Transverse colon (tissue), 4 donors: ENCODE measurements at regions not wholly inside any gene's neighbourhood (a gene's known extent, or its start where the extent isn't known, plus 50 kb on each side); places are given as distances from the start of the nearest gene placed in this dataset.

Experiments used
- DNase-seq: peaks from one replicate; pipeline ENCODE4 v3.0.0-alpha.2; 2019
- H3K27ac ChIP-seq, 4 donors: fragments of 200-600 bp; sonication (generic); 2 replicates each; pipeline ENCODE4 v1.5.1; 2016 to 2018; ENCODE audit warnings: inconsistent platforms in 4 of 4
- H3K27me3 ChIP-seq: fragments of 200-600 bp; sonication (generic); 2 replicates; pipeline ENCODE4 v1.5.1; 2017; ENCODE audit warnings: inconsistent platforms
- H3K36me3 ChIP-seq, 4 donors: fragments of 200-600 bp; sonication (generic); 2 replicates each; pipeline ENCODE4 v1.5.1; 2017 to 2019; ENCODE audit warnings: inconsistent platforms in 4 of 4
- H3K4me1 ChIP-seq, 4 donors: fragments of 200-600 bp; sonication (generic); 2 replicates each; pipeline ENCODE4 v1.5.1; 2017 to 2020; ENCODE audit warnings: inconsistent platforms in 4 of 4
- H3K4me3 ChIP-seq, 4 donors: fragments of 200-600 bp; sonication (generic); 1 replicate in 1 of 4; 2 replicates in 3 of 4; pipeline versions ENCODE4 v1.5.1 to v1.6.1; 2017 to 2019; ENCODE audit warnings: inconsistent platforms in 4 of 4
- H3K9me3 ChIP-seq, 2 donors: fragments of 200-600 bp; sonication (generic); 2 replicates each; pipeline ENCODE4 v1.5.1; 2017 to 2019; ENCODE audit warnings: inconsistent platforms in 2 of 2
- CTCF ChIP-seq, 5 experiments: fragments of 200-600 bp in 3 of 5; fragments of 450-650 bp in 2 of 5; sonication (generic) in 3 of 5; IDR thresholded peaks; 1 replicate in 2 of 5; 2 replicates in 3 of 5; pipeline ENCODE4 v1.5.1; 2016 to 2017; ENCODE audit warnings: antibody characterized with exemption in 5 of 5, inconsistent platforms in 3 of 5, mild to moderate bottlenecking in 2 of 5, moderate library complexity in 1 of 5
- EP300 ChIP-seq: sonication (generic); formaldehyde crosslinking; IDR thresholded peaks from one replicate; pipeline ENCODE4 v1.6.1; 2017; ENCODE audit warnings: antibody characterized with exemption, low read depth
- POLR2A ChIP-seq: fragments of 450-650 bp; IDR thresholded peaks from one replicate; pipeline ENCODE4 v1.6.1; 2016; ENCODE audit warnings: antibody characterized with exemption, mild to moderate bottlenecking, moderate library complexity
- POLR2AphosphoS5 ChIP-seq, 3 donors: sonication (generic); formaldehyde crosslinking; IDR thresholded peaks; one replicate each; pipeline ENCODE4 v1.6.1; 2016; ENCODE audit warnings: antibody characterized with exemption in 3 of 3
- WGBS, 2 donors: methylation state at CpG; one replicate each; pipeline ENCODE4 v1.1.5; 2018; ENCODE audit warnings: low coverage in 1 of 2; 5-methylcytosine and 5-hydroxymethylcytosine counted together
- in situ Hi-C, 4 donors: fragments of 200-750 bp; cut with MboI; loops; one replicate each; pipeline versions ENCODE4 v1.15.0 to v1.15.1; 2017; ENCODE audit warnings: low sequenced_read_pairs in 3 of 4, low pct_ligation_motif_present in 1 of 4, low pct_unique_long_range_greater_than_20kb in 1 of 4
- intact Hi-C: fragments of 100-400 bp; cut with DNase I; formaldehyde crosslinking; loops from one replicate; pipeline ENCODE4 v1.15.1; 2023; ENCODE audit warnings: low total_unique reads

- intact Hi-C loops (no loop called here), in situ Hi-C loops (no loop called here)
Observed at GRCh38 chr6:97450087-97450486, 167.1 kb upstream of the MMS22L start.

GRCh38 chr6:97456070-97456469 lies 173.1 kb upstream of the MMS22L start:
- H3K4me1 ChIP-seq, result no peaks in the 10 kb centered on the region
- TF ChIP-seq CTCF (IDR thresholded peaks at IDR 0.05) (no peak), POLR2AphosphoS5 (IDR thresholded peaks at IDR 0.05) (no peak), POLR2A (no peak), EP300 (no peak)
- no peaks in the 10 kb centered on the region for H3K9me3 ChIP-seq
- no peaks in the 10 kb centered on the region for H3K36me3 ChIP-seq
- 57 to 68% methylated on average over 1 to 3 of the region's 3 CpGs for WGBS, 2 donors
- in situ Hi-C loops, result no loop called here
- no peak overlapping the region for H3K27ac ChIP-seq
- DNase-seq, result no peak
- H3K4me3 ChIP-seq, result no peak overlapping the region
- intact Hi-C loops, result no loop called here
- no peaks in the 10 kb centered on the region for H3K27me3 ChIP-seq

More at GRCh38 chr6:97450087-97450486, 167.1 kb upstream of the MMS22L start:
- Histone ChIP-seq H3K27ac (no peak overlapping the region), H3K9me3 (no peaks in the 10 kb centered on the region), H3K27me3 (no peaks in the 10 kb centered on the region), H3K36me3 (no peaks in the 10 kb centered on the region), H3K4me1 (no peaks in the 10 kb centered on the region), H3K4me3 (no peak overlapping the region)
- TF ChIP-seq EP300 (no peak), CTCF (IDR thresholded peaks at IDR 0.05) (no peak), POLR2AphosphoS5 (IDR thresholded peaks at IDR 0.05) (no peak), POLR2A (no peak)
- no peak for DNase-seq
- WGBS, 2 donors, result 83 to 88% methylated on average over 3 of the region's 3 CpGs

GRCh38 chr6:97459535-97459934 lies 176.5 kb upstream of the MMS22L start:
- intact Hi-C loops (no loop called here), in situ Hi-C loops (no loop called here)
- Histone ChIP-seq H3K4me1 (no peaks in the 10 kb centered on the region), H3K27ac (no peak overlapping the region), H3K36me3 (no peaks in the 10 kb centered on the region), H3K9me3 (no peaks in the 10 kb centered on the region), H3K4me3 (no peak overlapping the region), H3K27me3 (no peaks in the 10 kb centered on the region)
- TF ChIP-seq CTCF (IDR thresholded peaks at IDR 0.05) (no peak), EP300 (no peak), POLR2AphosphoS5 (IDR thresholded peaks at IDR 0.05) (no peak), POLR2A (no peak)
- WGBS, 2 donors, result 80 to 94% methylated on average over 3 of the region's 3 CpGs
- DNase-seq, result no peak

GRCh38 chr6:97459986-97460385 lies 177.0 kb upstream of the MMS22L start:
- no peak for DNase-seq
- H3K27me3 ChIP-seq, result no peaks in the 10 kb centered on the region
- no peaks in the 10 kb centered on the region for H3K4me1 ChIP-seq
- H3K4me3 ChIP-seq, result no peak overlapping the region
- intact Hi-C loops (no loop called here), in situ Hi-C loops (no loop called here)
- H3K27ac ChIP-seq, result no peak overlapping the region
- WGBS, 2 donors, result 80 to 88% methylated on average over 1 of the region's 1 CpG
- no peaks in the 10 kb centered on the region for H3K9me3 ChIP-seq
- TF ChIP-seq POLR2AphosphoS5 (IDR thresholded peaks at IDR 0.05) (no peak), CTCF (IDR thresholded peaks at IDR 0.05) (no peak), EP300 (no peak), POLR2A (no peak)
- no peaks in the 10 kb centered on the region for H3K36me3 ChIP-seq
